GM21390 (cell line): ENCODE measurements at regions not wholly inside any gene's neighbourhood (a gene's known extent, or its start where the extent isn't known, plus 50 kb on each side); places are given as distances from the start of the nearest gene placed in this dataset.
A peak's percentile ranks its signal among the peaks of the same experiment; 100 is the strongest.
"Not testable (repeated sequence)": the region's sequence is repeated elsewhere in the genome, so short reads cannot be mapped to it uniquely, and the experiment has no call there.

Source experiments
- ATAC-seq: cut with Tn5 transposase; IDR thresholded peaks from one replicate; pipeline ENCODE4 v1.9.1; 2021; ENCODE audit not compliant: unreplicated experiment

- no peak for ATAC-seq
Measured at GRCh38 chr4:38411981-38412536, 251.9 kb upstream of the KLF3 start.

GRCh38 chr4:38413524-38414341, 250.3 kb upstream of the KLF3 start:
- no peak for ATAC-seq

GRCh38 chr4:38414410-38414809, 249.6 kb upstream of the KLF3 start:
- no peak for ATAC-seq

- ATAC-seq, result no peak
Measured at GRCh38 chr4:38415682-38416081, 248.3 kb upstream of the KLF3 start.

- ATAC-seq, result no peak
Measured at GRCh38 chr4:38416450-38417014, 247.5 kb upstream of the KLF3 start.

- ATAC-seq, result not testable (repeated sequence)
Measured at GRCh38 chr4:38420254-38420653, 243.7 kb upstream of the KLF3 start.

GRCh38 chr4:38422850-38423249, 241.1 kb upstream of the KLF3 start:
- ATAC-seq, result no peak

- ATAC-seq, result no peak
Measured at GRCh38 chr4:38424151-38424871, 239.7 kb upstream of the KLF3 start.

GRCh38 chr4:38426532-38426931, 237.5 kb upstream of the KLF3 start:
- ATAC-seq, result no peak

GRCh38 chr4:38430841-38431240, 233.2 kb upstream of the KLF3 start:
- no peak for ATAC-seq

- no peak for ATAC-seq
Measured at GRCh38 chr4:38442073-38442788, 221.8 kb upstream of the KLF3 start.

- no peak for ATAC-seq
Measured at GRCh38 chr4:38449506-38450174, 214.4 kb upstream of the KLF3 start.

GRCh38 chr4:38452009-38452408, 212.0 kb upstream of the KLF3 start:
- no peak for ATAC-seq

- ATAC-seq, result no peak
Measured at GRCh38 chr4:38452542-38452941, 211.5 kb upstream of the KLF3 start.

- ATAC-seq, result no peak
Measured at GRCh38 chr4:38453253-38453881, 210.6 kb upstream of the KLF3 start.

GRCh38 chr4:38454284-38454683, 209.7 kb upstream of the KLF3 start:
- ATAC-seq, result no peak

GRCh38 chr4:38455092-38455862, 208.7 kb upstream of the KLF3 start:
- peak; percentile 80 for ATAC-seq

- ATAC-seq, result no peak
Measured at GRCh38 chr4:38456096-38456495, 207.9 kb upstream of the KLF3 start.

GRCh38 chr4:38461342-38461741, 202.7 kb upstream of the KLF3 start:
- no peak for ATAC-seq
